NT2/D1 (cell line): ENCODE measurements at regions not wholly inside any gene's neighbourhood (a gene's known extent, or its start where the extent isn't known, plus 50 kb on each side); places are given as distances from the start of the nearest gene placed in this dataset.

Source experiments
- DNase-seq: peaks from one replicate; pipeline ENCODE4 v3.0.0-alpha.2; 2011; ENCODE audit warnings: low read depth, low spot score
- H3K27me3 ChIP-seq: 2 replicates; pipeline ENCODE4 v1.6.0; 2011; ENCODE audit warnings: mild to moderate bottlenecking; ENCODE audit not compliant: insufficient read length, insufficient read depth
- H3K36me3 ChIP-seq: 2 replicates; pipeline ENCODE4 v1.6.1; 2011; ENCODE audit warnings: mild to moderate bottlenecking, low read length, mixed read lengths; ENCODE audit not compliant: insufficient read depth, insufficient read length
- H3K4me1 ChIP-seq: 2 replicates; pipeline ENCODE4 v1.5.1; 2011; ENCODE audit not compliant: insufficient read depth, insufficient read length
- H3K4me3 ChIP-seq: 2 replicates; pipeline ENCODE4 v1.5.1; 2011; ENCODE audit warnings: low read depth; ENCODE audit not compliant: insufficient read length
- H3K9ac ChIP-seq: 2 replicates; pipeline ENCODE4 v1.6.0; 2011; ENCODE audit warnings: low read depth; ENCODE audit not compliant: insufficient read length
- H3K9me3 ChIP-seq: 2 replicates; pipeline ENCODE4 v1.5.1; 2011; ENCODE audit warnings: mild to moderate bottlenecking, low read length; ENCODE audit not compliant: insufficient read depth
- SUZ12 ChIP-seq: IDR thresholded peaks from 2 replicates; pipeline ENCODE4 v1.6.1; 2011; ENCODE audit not compliant: insufficient read length, insufficient read depth; ENCODE audit errors: extremely low read depth
- YY1 ChIP-seq: IDR thresholded peaks from 2 replicates; pipeline ENCODE4 v1.6.1; 2011; ENCODE audit not compliant: insufficient read length, insufficient read depth
- ZNF274 ChIP-seq: IDR thresholded peaks from 2 replicates; pipeline ENCODE4 v1.6.1; 2011; ENCODE audit warnings: mild to moderate bottlenecking, low read depth, low read length

GRCh38 chr2:182592691-182593393, 123.2 kb upstream of the DNAJC10 start:
- peaks cover 4% of the 10 kb centered on the region for H3K4me1 ChIP-seq

GRCh38 chr2:182593394-182593975, 122.6 kb upstream of the DNAJC10 start:
- Histone ChIP-seq H3K4me1 (peaks cover 4% of the 10 kb centered on the region), H3K9ac (no peak overlapping the region), H3K27me3 (no peaks in the 10 kb centered on the region), H3K36me3 (no peaks in the 10 kb centered on the region), H3K4me3 (no peak overlapping the region), H3K9me3 (no peaks in the 10 kb centered on the region)
- DNase-seq, result no peak
- TF ChIP-seq ZNF274, result no peak
- no peak for TF ChIP-seq SUZ12
- no peak for TF ChIP-seq YY1

More at GRCh38 chr2:182592691-182593393, 123.2 kb upstream of the DNAJC10 start:
- Histone ChIP-seq H3K4me3 (no peak overlapping the region), H3K9me3 (no peaks in the 10 kb centered on the region), H3K36me3 (no peaks in the 10 kb centered on the region), H3K27me3 (no peaks in the 10 kb centered on the region), H3K9ac (no peak overlapping the region)
- TF ChIP-seq SUZ12 (no peak), YY1 (no peak), ZNF274 (no peak)
- no peak for DNase-seq

GRCh38 chr2:182594286-182594685, 121.8 kb upstream of the DNAJC10 start:
- no peaks in the 10 kb centered on the region for H3K27me3 ChIP-seq
- H3K9ac ChIP-seq, result no peak overlapping the region
- H3K9me3 ChIP-seq, result no peaks in the 10 kb centered on the region
- no peak overlapping the region for H3K4me3 ChIP-seq
- no peaks in the 10 kb centered on the region for H3K36me3 ChIP-seq
- TF ChIP-seq ZNF274 (no peak), YY1 (no peak), SUZ12 (no peak)
- peaks cover 4% of the 10 kb centered on the region for H3K4me1 ChIP-seq
- DNase-seq, result no peak

GRCh38 chr2:182595650-182596049, 120.4 kb upstream of the DNAJC10 start:
- Histone ChIP-seq H3K27me3 (no peaks in the 10 kb centered on the region), H3K9me3 (no peaks in the 10 kb centered on the region), H3K4me3 (no peak overlapping the region), H3K9ac (no peak overlapping the region), H3K36me3 (no peaks in the 10 kb centered on the region), H3K4me1 (peaks cover 4% of the 10 kb centered on the region)
- TF ChIP-seq SUZ12 (no peak), YY1 (no peak)
- DNase-seq, result no peak

- H3K9ac ChIP-seq, result no peak overlapping the region
- TF ChIP-seq YY1, result no peak
- TF ChIP-seq ZNF274, result no peak
- no peak for TF ChIP-seq SUZ12
- no peaks in the 10 kb centered on the region for H3K4me1 ChIP-seq
- no peak overlapping the region for H3K4me3 ChIP-seq
- no peaks in the 10 kb centered on the region for H3K36me3 ChIP-seq
- DNase-seq, result no peak
- H3K27me3 ChIP-seq, result no peaks in the 10 kb centered on the region
- no peaks in the 10 kb centered on the region for H3K9me3 ChIP-seq
Observed at GRCh38 chr2:182597570-182598295, 118.3 kb upstream of the DNAJC10 start.

GRCh38 chr2:182598626-182599025, 117.4 kb upstream of the DNAJC10 start:
- H3K36me3 ChIP-seq, result no peaks in the 10 kb centered on the region
- no peak overlapping the region for H3K4me3 ChIP-seq
- H3K4me1 ChIP-seq, result no peaks in the 10 kb centered on the region
- no peaks in the 10 kb centered on the region for H3K27me3 ChIP-seq
- no peak for TF ChIP-seq YY1
- TF ChIP-seq ZNF274, result no peak
- no peak for TF ChIP-seq SUZ12
- H3K9ac ChIP-seq, result no peak overlapping the region
- H3K9me3 ChIP-seq, result no peaks in the 10 kb centered on the region
- DNase-seq, result no peak

GRCh38 chr2:182605166-182605565, 110.9 kb upstream of the DNAJC10 start:
- Histone ChIP-seq H3K9me3 (no peaks in the 10 kb centered on the region), H3K4me3 (no peak overlapping the region), H3K9ac (no peak overlapping the region), H3K4me1 (no peaks in the 10 kb centered on the region), H3K36me3 (no peaks in the 10 kb centered on the region), H3K27me3 (no peaks in the 10 kb centered on the region)
- TF ChIP-seq YY1 (no peak), SUZ12 (no peak), ZNF274 (no peak)
- no peak for DNase-seq
